GM12864 (cell line): ENCODE measurements at regions not wholly inside any gene's neighbourhood (a gene's known extent, or its start where the extent isn't known, plus 50 kb on each side); places are given as distances from the start of the nearest gene placed in this dataset.

ENCODE experiments used
- DNase-seq: peaks from one replicate; pipeline ENCODE4 v3.0.0-alpha.2; 2011; ENCODE audit warnings: low read depth
- H3K4me3 ChIP-seq: 2 replicates; pipeline ENCODE4 v1.5.1; 2011; ENCODE audit warnings: mild to moderate bottlenecking, low read depth, low read length, control low read depth
- CTCF ChIP-seq: IDR thresholded peaks from 2 replicates; pipeline ENCODE4 v1.5.1; 2011; ENCODE audit warnings: low read depth, mild to moderate bottlenecking, moderate library complexity, low read length, control low read depth, inconsistent platforms; ENCODE audit errors: missing control alignments

GRCh38 chr2:21261591-21261990 is 137.8 kb downstream of the TDRD15 start:
- no peak overlapping the region for H3K4me3 ChIP-seq
- DNase-seq: no peak
- TF ChIP-seq CTCF: no peak

- H3K4me3 ChIP-seq: no peak overlapping the region
- no peak for DNase-seq
- TF ChIP-seq CTCF: no peak
Observed at GRCh38 chr2:21262426-21262940, 138.7 kb downstream of the TDRD15 start.

- no peak overlapping the region for H3K4me3 ChIP-seq
- no peak for DNase-seq
- no peak for TF ChIP-seq CTCF
Observed at GRCh38 chr2:21263622-21264021, 139.9 kb downstream of the TDRD15 start.

- TF ChIP-seq CTCF: no peak
- no peak overlapping the region for H3K4me3 ChIP-seq
- DNase-seq: no peak
Observed at GRCh38 chr2:21265752-21266151, 142.0 kb downstream of the TDRD15 start.

- H3K4me3 ChIP-seq: no peak overlapping the region
- no peak for TF ChIP-seq CTCF
- no peak for DNase-seq
Observed at GRCh38 chr2:21267232-21267835, 143.6 kb downstream of the TDRD15 start.

- no peak overlapping the region for H3K4me3 ChIP-seq
- DNase-seq: no peak
- TF ChIP-seq CTCF: no peak
Observed at GRCh38 chr2:21268197-21268877, 144.6 kb downstream of the TDRD15 start.

- H3K4me3 ChIP-seq: no peak overlapping the region
- DNase-seq: no peak
- no peak for TF ChIP-seq CTCF
Observed at GRCh38 chr2:21268878-21269224, 145.1 kb downstream of the TDRD15 start.
